ENCODE measurements at regions not wholly inside any gene's neighbourhood (a gene's known extent, or its start where the extent isn't known, plus 50 kb on each side); places are given as distances from the start of the nearest gene placed in this dataset.

DNA sequence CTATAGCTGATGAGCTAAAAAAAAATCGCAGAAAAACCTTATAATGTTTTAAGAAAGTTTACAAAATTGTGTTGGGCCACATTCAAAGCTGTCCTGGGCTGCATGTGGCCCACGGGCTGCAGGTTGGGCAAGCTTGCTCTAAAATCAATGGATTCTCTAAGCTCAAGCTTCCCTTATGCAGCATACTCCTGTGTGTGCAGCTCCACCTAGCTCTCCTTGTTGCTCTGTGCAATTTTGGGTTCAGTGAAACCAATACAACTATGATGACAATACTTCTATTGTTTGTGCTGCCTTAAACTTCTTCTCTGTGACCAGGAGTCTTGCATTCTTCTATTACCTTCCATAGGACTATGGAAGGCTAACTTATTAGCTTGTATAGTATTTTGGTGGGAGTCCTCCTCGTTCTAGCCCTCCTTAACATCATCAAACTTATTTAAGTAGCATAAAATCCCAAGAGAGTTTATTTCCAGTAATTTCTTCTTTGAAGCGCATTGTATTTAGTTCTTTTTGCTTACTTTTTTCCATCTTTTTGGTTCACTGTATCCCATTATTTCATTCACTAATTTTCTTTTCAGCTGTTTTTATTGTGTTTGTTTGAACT is 170.9 kb upstream of the SMIM30 start:
- Histone ChIP-seq H3K36me3 (replicated peaks in 1 of 2; ENCODE audit: control insufficient read depth in 1 of 2, insufficient read depth in 2 of 2, low read length in 1 of 2) (no peaks in the 10 kb centered on the region), H4K20me1 (ENCODE audit: insufficient read depth) (no peaks in the 10 kb centered on the region), H3K4me2 (no peak overlapping the region), H2AFZ (ENCODE audit: low read depth) (no peak overlapping the region), H3K27ac (ENCODE audit: low read depth in 2 of 2, low read length in 1 of 2) (no peak overlapping the region), H3K9ac (no peak overlapping the region), H3K27me3 (ENCODE audit: insufficient read depth) (no peaks in the 10 kb centered on the region), H3K9me3 (no peaks in the 10 kb centered on the region), H3K4me1 (ENCODE audit: control insufficient read depth in 1 of 2, insufficient read depth in 2 of 2, low read depth in 1 of 2, low read length in 1 of 2) (no peaks in the 10 kb centered on the region), H3K79me2 (ENCODE audit: insufficient read depth) (no peaks in the 10 kb centered on the region), H3K4me3 (ENCODE audit: low read depth in 2 of 2, low read length in 1 of 2) (no peak overlapping the region), H3K9me2 (no peaks in the 10 kb centered on the region), H3F3A (replicated peaks; ENCODE audit: insufficient read depth) (peaks cover 3% of the 10 kb centered on the region)
- ChIA-PET CTCF (interaction anchor here (0.5 to 3.0 kb wide), 24 partner anchors 11 to 809 kb away, joined by 3 to 34 read pairs (median 4); partner anchors contain the start of gene LSMEM1), POLR2A (no interaction called here)
- 37% methylated on average over 4 of the region's 4 CpGs for WGBS (ENCODE audit: low lambda C conversion rate)
- TF ChIP-seq EP300 (IDR thresholded peaks at IDR 0.05; ENCODE audit: borderline replicate concordance in 1 of 2, low read depth in 1 of 2, low read length in 1 of 2), result no peak
- peak; percentile 94 for TF ChIP-seq SMC3 (IDR thresholded peaks at IDR 0.05; ENCODE audit: low read depth, low read length)
- TF ChIP-seq, protein P1, sequence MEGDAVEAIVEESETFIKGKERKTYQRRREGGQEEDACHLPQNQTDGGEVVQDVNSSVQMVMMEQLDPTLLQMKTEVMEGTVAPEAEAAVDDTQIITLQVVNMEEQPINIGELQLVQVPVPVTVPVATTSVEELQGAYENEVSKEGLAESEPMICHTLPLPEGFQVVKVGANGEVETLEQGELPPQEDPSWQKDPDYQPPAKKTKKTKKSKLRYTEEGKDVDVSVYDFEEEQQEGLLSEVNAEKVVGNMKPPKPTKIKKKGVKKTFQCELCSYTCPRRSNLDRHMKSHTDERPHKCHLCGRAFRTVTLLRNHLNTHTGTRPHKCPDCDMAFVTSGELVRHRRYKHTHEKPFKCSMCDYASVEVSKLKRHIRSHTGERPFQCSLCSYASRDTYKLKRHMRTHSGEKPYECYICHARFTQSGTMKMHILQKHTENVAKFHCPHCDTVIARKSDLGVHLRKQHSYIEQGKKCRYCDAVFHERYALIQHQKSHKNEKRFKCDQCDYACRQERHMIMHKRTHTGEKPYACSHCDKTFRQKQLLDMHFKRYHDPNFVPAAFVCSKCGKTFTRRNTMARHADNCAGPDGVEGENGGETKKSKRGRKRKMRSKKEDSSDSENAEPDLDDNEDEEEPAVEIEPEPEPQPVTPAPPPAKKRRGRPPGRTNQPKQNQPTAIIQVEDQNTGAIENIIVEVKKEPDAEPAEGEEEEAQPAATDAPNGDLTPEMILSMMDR (IDR thresholded peaks at IDR 0.05), result peak; percentile 84
- TF ChIP-seq, protein P2, sequence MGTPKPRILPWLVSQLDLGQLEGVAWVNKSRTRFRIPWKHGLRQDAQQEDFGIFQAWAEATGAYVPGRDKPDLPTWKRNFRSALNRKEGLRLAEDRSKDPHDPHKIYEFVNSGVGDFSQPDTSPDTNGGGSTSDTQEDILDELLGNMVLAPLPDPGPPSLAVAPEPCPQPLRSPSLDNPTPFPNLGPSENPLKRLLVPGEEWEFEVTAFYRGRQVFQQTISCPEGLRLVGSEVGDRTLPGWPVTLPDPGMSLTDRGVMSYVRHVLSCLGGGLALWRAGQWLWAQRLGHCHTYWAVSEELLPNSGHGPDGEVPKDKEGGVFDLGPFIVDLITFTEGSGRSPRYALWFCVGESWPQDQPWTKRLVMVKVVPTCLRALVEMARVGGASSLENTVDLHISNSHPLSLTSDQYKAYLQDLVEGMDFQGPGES (IDR thresholded peaks at IDR 0.05; ENCODE audit: low read depth, low read length), result no peak
- TF ChIP-seq GABPA (IDR thresholded peaks at IDR 0.05; ENCODE audit: low read depth), result no peak
- peak; percentile 90 for TF ChIP-seq RAD21 (IDR thresholded peaks at IDR 0.05; ENCODE audit: low read length)
- DNase-seq, result peak; percentile 42

DNA sequence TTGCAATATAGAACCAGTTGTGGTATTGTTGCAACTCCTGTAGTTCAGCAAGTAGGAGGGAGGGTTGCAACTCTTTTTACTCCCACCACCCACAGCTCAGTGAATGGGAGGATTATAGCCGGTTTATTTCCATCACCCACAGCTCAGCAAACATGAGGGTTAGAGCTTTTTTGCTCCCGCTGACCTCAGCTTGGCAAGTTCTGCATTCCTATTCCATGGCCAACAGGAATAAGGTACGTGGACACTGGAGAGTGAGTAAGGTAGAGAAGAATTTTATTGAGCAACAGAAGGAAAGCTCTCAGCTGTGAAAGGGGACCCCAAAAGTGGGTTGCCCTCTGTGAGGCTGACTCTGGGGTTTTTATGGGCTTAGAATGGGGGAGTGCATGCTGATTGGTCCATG is 167.1 kb upstream of the SMIM30 start:
- TF ChIP-seq, protein P2 (IDR thresholded peaks at IDR 0.05; ENCODE audit: low read depth, low read length), result no peak
- TF ChIP-seq EZH2phosphoT487 (IDR thresholded peaks at IDR 0.05; ENCODE audit: borderline replicate concordance, low read depth), result no peak
- no peak for TF ChIP-seq RXRA (IDR thresholded peaks at IDR 0.05; ENCODE audit: borderline replicate concordance, low read depth)
- TF ChIP-seq FOSL2 (IDR thresholded peaks at IDR 0.05; ENCODE audit: borderline replicate concordance, low read depth), result no peak
- TF ChIP-seq, protein P3, sequence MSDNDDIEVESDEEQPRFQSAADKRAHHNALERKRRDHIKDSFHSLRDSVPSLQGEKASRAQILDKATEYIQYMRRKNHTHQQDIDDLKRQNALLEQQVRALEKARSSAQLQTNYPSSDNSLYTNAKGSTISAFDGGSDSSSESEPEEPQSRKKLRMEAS (IDR thresholded peaks at IDR 0.05; ENCODE audit: low read depth), result no peak
- TF ChIP-seq CHD2 (IDR thresholded peaks at IDR 0.05; ENCODE audit: low read length, partially characterized antibody), result no peak
- no peak for TF ChIP-seq TEAD4 (IDR thresholded peaks at IDR 0.05; ENCODE audit: borderline replicate concordance, insufficient read depth)
- no peak for TF ChIP-seq GABPA (IDR thresholded peaks at IDR 0.05; ENCODE audit: low read depth)
- no peak for TF ChIP-seq GATA2 (CRISPR knock-in tag; IDR thresholded peaks at IDR 0.05)
- TF ChIP-seq, protein P4, sequence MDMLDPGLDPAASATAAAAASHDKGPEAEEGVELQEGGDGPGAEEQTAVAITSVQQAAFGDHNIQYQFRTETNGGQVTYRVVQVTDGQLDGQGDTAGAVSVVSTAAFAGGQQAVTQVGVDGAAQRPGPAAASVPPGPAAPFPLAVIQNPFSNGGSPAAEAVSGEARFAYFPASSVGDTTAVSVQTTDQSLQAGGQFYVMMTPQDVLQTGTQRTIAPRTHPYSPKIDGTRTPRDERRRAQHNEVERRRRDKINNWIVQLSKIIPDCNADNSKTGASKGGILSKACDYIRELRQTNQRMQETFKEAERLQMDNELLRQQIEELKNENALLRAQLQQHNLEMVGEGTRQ (IDR thresholded peaks at IDR 0.05; ENCODE audit: borderline replicate concordance, low read depth, low read length), result no peak
- TF ChIP-seq FOXJ3 (CRISPR knock-in tag; IDR thresholded peaks at IDR 0.05), result no peak
- TF ChIP-seq MEF2A (IDR thresholded peaks at IDR 0.05; ENCODE audit: borderline replicate concordance, low read depth), result no peak
- TF ChIP-seq NFIC (IDR thresholded peaks at IDR 0.05; ENCODE audit: borderline replicate concordance), result no peak
- no peak for TF ChIP-seq RCOR1 (IDR thresholded peaks at IDR 0.05; ENCODE audit: low read length)
- no peak for TF ChIP-seq YY1 (IDR thresholded peaks at IDR 0.05; ENCODE audit: low read depth)
- ChIA-PET CTCF (interaction anchor here (1.0 to 1.4 kb wide), 2 partner anchors 125 to 137 kb away, joined by 3 to 6 read pairs; no protein-coding TSS in a partner anchor), POLR2A (no interaction called here)
- no peaks in the 10 kb centered on the region for H3K9me3 ChIP-seq
- H2AFZ ChIP-seq (ENCODE audit: low read depth), result no peak overlapping the region
- no peaks in the 10 kb centered on the region for H4K20me1 ChIP-seq (ENCODE audit: insufficient read depth)
- H3K4me2 ChIP-seq, result no peak overlapping the region
- no peak overlapping the region for H3K4me3 ChIP-seq (ENCODE audit: low read depth in 2 of 2, low read length in 1 of 2)
- H3F3A ChIP-seq (replicated peaks; ENCODE audit: insufficient read depth), result peaks cover 3% of the 10 kb centered on the region
- H3K27ac ChIP-seq (ENCODE audit: low read depth in 2 of 2, low read length in 1 of 2), result no peak overlapping the region
- H3K27me3 ChIP-seq (ENCODE audit: insufficient read depth), result no peaks in the 10 kb centered on the region
- no peak overlapping the region for H3K9ac ChIP-seq
- DNase-seq, result no peak
- H3K4me1 ChIP-seq (ENCODE audit: control insufficient read depth in 1 of 2, insufficient read depth in 2 of 2, low read depth in 1 of 2, low read length in 1 of 2), result no peaks in the 10 kb centered on the region; a peak in 1 of 4 replicates
- H3K9me2 ChIP-seq, result no peaks in the 10 kb centered on the region
- H3K79me2 ChIP-seq (ENCODE audit: insufficient read depth), result no peaks in the 10 kb centered on the region
- H3K36me3 ChIP-seq (replicated peaks in 1 of 2; ENCODE audit: control insufficient read depth in 1 of 2, insufficient read depth in 2 of 2, low read length in 1 of 2), result no peaks in the 10 kb centered on the region
- 64% methylated on average over 3 of the region's 3 CpGs for WGBS (ENCODE audit: low lambda C conversion rate)
